Left forelimb (tissue), 1 donor: ENCODE measurements at regions not wholly inside any gene's neighbourhood (a gene's known extent, or its start where the extent isn't known, plus 50 kb on each side); places are given as distances from the start of the nearest gene placed in this dataset.

Experiments used
- DNase-seq: peaks from one replicate; pipeline ENCODE4 v3.0.0-alpha.2; 2018; ENCODE audit warnings: low spot score

- DNase-seq, result no peak
Measured at GRCh38 chr20:40161391-40161790, 527.6 kb downstream of the MAFB start.

- DNase-seq, result no peak
Measured at GRCh38 chr20:40160097-40160550, 528.9 kb downstream of the MAFB start.

DNA sequence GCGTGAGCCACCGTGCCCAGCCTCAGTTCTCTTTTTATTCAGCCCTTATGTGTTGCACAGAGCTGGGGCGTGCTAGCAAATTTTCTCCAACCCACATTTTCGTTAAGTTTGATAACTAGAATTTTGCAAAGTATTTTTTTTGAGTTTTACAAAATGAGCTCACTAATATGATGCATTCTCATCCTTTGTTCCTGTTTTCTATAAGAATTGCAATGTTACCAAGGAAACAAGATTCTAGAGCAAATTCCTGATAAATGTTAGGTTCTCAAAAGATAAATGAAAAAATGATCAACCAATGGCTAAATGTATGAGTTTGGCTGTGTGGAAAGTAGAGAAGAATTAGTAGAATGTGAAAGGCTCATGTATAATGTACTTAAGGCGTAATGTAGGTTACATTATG, 529.8 kb downstream of the MAFB start:
- DNase-seq, result no peak

DNA sequence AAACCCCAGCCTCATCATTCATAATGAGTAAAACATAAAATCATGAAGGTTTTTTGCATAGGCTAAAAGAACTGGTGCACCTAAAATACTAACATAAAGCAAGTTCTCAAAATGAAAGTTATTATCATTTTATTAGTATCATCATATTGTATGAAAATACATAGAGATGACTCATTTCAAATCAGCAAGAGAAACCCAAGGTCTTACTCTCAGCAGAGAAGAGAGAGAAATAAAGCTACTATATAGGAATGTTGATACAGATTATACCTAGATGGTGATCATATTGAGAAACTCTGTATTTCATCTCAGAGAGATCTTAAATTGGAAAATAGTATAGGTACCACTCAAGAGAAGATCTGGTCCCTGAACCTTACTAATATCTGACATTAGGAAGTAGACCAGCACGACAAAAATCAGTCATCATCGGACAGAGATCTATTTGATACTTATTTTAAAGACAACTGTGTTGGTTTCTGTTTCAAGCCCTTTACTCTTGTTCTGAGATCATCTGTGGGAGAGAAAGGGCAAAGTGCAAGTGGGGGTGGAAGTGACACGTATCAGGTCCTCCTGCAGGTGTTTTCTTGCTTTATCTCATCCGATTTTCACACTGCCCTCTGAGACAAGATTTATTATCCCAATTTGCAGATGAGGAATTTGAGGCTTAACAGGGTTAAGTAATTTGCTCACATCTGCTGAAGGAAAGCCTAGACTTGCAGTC, 532.3 kb downstream of the MAFB start:
- no peak for DNase-seq

GRCh38 chr20:40154514-40154913, 534.5 kb downstream of the MAFB start:
- DNase-seq, result no peak

- no peak for DNase-seq
Measured at GRCh38 chr20:40148886-40149285, 540.1 kb downstream of the MAFB start.

GRCh38 chr20:40146071-40146470, 543.0 kb downstream of the MAFB start:
- no peak for DNase-seq

DNA sequence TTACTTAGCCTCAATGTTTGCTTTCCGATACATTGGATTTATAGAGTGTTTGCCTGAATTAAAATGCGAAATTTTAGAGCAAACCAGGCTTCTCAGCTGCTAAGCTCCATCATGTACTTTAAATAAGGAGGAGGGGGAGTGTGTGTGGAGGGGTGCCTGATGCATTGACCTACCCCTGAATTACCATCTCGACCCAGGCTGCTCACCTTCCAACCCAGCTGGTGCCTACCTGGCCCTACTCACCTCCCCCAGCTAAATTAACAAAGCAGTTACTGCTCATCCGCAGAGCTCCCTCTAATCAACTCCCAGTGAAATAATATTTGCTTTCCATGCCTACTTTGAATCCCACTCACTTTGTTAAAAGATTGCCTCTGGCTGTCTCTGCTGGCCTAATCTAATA, 544.5 kb downstream of the MAFB start:
- no peak for DNase-seq

GRCh38 chr20:40134176-40134575, 554.9 kb downstream of the MAFB start:
- DNase-seq, result no peak

DNA sequence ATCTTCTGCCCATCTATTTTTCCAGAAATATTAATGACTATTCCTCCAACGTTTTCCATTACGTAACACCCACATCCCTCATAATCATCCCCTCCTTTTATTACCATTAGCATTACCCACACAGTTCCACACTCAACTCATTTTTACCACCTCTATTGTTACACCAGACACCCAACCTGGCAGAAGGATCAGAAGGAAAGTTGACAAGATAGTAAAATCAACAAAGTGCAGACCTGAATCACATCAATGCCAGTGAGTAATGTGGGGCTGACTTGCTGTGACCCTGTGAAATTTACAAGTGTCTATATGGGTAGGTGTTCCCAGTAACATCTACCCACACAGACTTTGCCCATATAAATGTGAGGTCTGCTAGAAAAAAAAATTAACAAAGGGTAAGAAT, 568.2 kb downstream of the MAFB start:
- no peak for DNase-seq

DNA sequence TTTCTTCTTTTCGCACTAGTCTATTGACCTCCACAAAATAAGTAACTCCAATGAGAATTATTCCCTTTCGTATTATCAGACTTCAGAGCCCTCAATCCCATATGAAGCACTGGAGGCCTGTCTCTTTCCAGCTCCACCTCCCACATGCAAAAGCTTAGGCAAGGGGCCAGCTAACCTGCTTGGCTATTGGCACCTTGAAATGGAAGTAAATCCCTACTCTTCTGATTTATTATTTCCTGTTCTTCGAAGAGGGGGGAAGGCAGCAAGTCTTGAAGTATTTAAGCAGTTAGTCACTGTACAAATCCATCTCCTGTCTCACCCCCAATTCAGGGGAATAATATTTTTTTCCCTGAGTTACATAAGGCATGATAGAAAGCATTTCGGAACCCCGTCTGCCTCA, 577.8 kb downstream of the MAFB start:
- DNase-seq, result no peak

GRCh38 chr20:40110311-40110831, 578.7 kb downstream of the MAFB start:
- no peak for DNase-seq

DNA sequence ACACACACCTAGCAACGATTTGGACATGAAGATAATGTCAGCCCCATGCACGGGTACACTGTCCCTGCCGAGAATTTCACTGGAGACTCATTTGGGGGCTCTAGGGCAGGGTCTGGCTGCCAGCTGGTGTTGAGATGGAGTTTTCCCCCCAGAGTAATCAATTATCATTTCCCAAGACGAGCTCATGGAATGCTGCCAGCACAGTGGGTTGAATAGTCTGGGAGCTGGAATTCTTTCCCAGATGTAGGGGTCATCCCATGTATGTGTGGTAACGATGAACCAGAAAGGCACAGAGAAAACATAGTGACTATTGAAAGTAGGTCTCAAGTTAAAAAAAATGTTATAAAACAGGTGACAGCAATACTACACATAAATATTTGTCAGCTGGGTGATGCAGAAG, 579.9 kb downstream of the MAFB start:
- DNase-seq, result no peak

GRCh38 chr20:40108321-40108720, 580.7 kb downstream of the MAFB start:
- DNase-seq, result no peak

DNA sequence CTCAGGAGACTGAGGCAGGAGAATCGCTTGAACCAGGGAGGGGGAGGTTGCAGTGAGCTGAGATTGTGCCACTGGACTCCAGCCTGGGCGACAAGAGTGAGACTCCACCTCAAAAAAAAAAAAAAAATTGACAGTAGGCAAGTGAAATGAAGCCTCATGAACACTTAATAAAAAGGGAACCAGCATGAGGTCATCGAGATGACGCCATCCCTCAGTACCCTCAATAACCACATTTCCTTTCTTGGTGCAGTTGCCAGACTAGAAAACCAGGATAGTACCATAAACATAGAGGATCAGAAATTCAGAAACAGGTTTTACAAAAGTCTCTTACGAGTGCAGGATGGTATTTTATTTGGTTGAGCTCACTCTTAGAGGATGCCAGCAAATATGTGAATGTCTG, 584.1 kb downstream of the MAFB start:
- DNase-seq, result no peak

GRCh38 chr20:40103420-40103819, 585.6 kb downstream of the MAFB start:
- no peak for DNase-seq

GRCh38 chr20:40101560-40101959, 587.5 kb downstream of the MAFB start:
- no peak for DNase-seq

DNA sequence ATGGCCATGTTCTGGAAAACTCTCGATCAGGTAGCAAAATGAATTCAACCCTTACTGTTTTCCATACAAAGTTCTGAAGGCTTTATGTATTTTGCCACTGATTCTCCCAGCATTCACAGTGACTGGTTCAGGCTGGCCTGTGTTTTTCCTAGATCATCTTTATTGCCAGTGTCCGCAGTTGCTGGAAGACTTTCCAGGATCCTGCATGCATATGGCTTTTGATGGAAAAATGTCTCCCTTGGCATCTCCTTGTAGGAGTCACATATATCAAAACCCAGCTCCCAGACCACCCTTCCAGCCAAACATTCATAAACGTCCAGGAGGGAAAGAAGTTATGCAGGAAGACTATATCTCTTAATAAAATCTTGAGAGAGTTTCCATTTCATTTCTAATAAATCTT, 588.8 kb downstream of the MAFB start:
- DNase-seq, result no peak

GRCh38 chr20:40090236-40090635, 598.8 kb downstream of the MAFB start:
- no peak for DNase-seq

DNA sequence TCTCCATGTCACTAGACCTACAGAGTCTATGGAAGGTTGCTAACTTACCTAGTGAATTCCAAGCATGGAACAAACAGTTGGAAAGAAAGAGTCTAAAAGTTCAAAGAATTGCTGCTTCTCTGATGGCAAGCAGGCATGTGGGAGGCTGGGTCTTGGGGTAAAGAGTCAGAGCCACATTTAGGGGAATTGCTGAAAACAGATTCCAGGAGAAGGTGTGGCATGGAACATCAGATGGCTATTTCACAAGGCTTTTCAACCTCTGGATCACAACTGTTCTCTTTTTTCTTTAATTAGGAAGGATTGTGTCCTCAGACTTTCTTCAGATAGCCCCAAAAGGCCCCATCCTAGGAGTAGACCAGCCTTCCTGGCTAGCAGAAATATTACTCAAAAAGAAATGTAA, 601.5 kb downstream of the MAFB start:
- DNase-seq, result no peak

DNA sequence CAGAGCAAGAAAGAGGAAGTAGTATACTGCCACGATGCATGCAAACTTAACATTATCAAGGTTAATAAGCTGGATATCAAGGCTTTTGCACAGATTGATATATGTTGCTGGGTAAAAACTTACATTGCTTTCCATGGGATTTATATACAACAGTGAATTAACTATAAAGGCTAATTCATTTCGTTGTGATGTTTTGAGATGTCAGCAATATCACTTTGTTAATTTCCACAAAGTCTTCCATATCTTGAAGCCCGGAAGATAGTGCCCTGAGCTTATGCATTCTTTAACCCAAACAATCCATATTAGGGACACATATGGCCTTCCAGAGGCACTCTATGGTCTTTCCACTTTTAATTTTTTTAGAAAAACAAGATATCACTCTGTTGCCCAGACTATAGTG, 603.5 kb downstream of the MAFB start:
- no peak for DNase-seq

- DNase-seq, result no peak
Measured at GRCh38 chr20:40082436-40082835, 606.6 kb downstream of the MAFB start.

- no peak for DNase-seq
Measured at GRCh38 chr20:40081653-40082052, 607.4 kb downstream of the MAFB start.

- no peak for DNase-seq
Measured at GRCh38 chr20:40080041-40080652, 608.9 kb downstream of the MAFB start.
